ENCODE measurements at regions not wholly inside any gene's neighbourhood (a gene's known extent, or its start where the extent isn't known, plus 50 kb on each side); places are given as distances from the start of the nearest gene placed in this dataset.
"Not testable (repeated sequence)": the region's sequence is repeated elsewhere in the genome, so short reads cannot be mapped to it uniquely, and the experiment has no call there.

GRCh38 chr5:12974856-12975255 lies 969.6 kb downstream of the DNAH5 start:
- no peaks in the 10 kb centered on the region for H3K4me1 ChIP-seq
- no peak for TF ChIP-seq CTCF (IDR thresholded peaks at IDR 0.05)
- H3K9me3 ChIP-seq = no peaks in the 10 kb centered on the region
- H3K27me3 ChIP-seq = no peaks in the 10 kb centered on the region
- no peaks in the 10 kb centered on the region for H3K36me3 ChIP-seq
- no peak for DNase-seq (ENCODE audit: low spot score)
- H3K4me3 ChIP-seq = no peak overlapping the region
- no peak overlapping the region for H3K27ac ChIP-seq

- no peak overlapping the region for H3K4me3 ChIP-seq
- TF ChIP-seq CTCF (IDR thresholded peaks at IDR 0.05) = no peak
- DNase-seq (ENCODE audit: low spot score) = no peak
- no peaks in the 10 kb centered on the region for H3K27me3 ChIP-seq
- no peaks in the 10 kb centered on the region for H3K4me1 ChIP-seq
- H3K27ac ChIP-seq = no peak overlapping the region
- no peaks in the 10 kb centered on the region for H3K36me3 ChIP-seq
- H3K9me3 ChIP-seq = no peaks in the 10 kb centered on the region
Measured at GRCh38 chr5:12965804-12966203, 978.7 kb downstream of the DNAH5 start.

GRCh38 chr5:12959713-12960112 lies 984.8 kb downstream of the DNAH5 start:
- Histone ChIP-seq H3K36me3 (no peaks in the 10 kb centered on the region), H3K27ac (no peak overlapping the region), H3K4me1 (no peaks in the 10 kb centered on the region), H3K9me3 (no peaks in the 10 kb centered on the region), H3K27me3 (no peaks in the 10 kb centered on the region), H3K4me3 (no peak overlapping the region)
- no peak for DNase-seq (ENCODE audit: low spot score)
- TF ChIP-seq CTCF (IDR thresholded peaks at IDR 0.05) = no peak

- Histone ChIP-seq H3K4me1 (no peaks in the 10 kb centered on the region), H3K27ac (no peak overlapping the region), H3K9me3 (no peaks in the 10 kb centered on the region), H3K4me3 (no peak overlapping the region), H3K36me3 (no peaks in the 10 kb centered on the region), H3K27me3 (no peaks in the 10 kb centered on the region)
- TF ChIP-seq CTCF (IDR thresholded peaks at IDR 0.05) = no peak
- DNase-seq (ENCODE audit: low spot score) = no peak
Measured at GRCh38 chr5:12952409-12952808, 992.1 kb downstream of the DNAH5 start.

GRCh38 chr5:12951846-12952245 lies 992.6 kb downstream of the DNAH5 start:
- Histone ChIP-seq H3K27ac (no peak overlapping the region), H3K4me1 (no peaks in the 10 kb centered on the region), H3K4me3 (no peak overlapping the region), H3K9me3 (no peaks in the 10 kb centered on the region), H3K27me3 (no peaks in the 10 kb centered on the region), H3K36me3 (no peaks in the 10 kb centered on the region)
- no peak for TF ChIP-seq CTCF (IDR thresholded peaks at IDR 0.05)
- DNase-seq (ENCODE audit: low spot score) = no peak

GRCh38 chr5:12947379-12947778 lies 997.1 kb downstream of the DNAH5 start:
- no peaks in the 10 kb centered on the region for H3K36me3 ChIP-seq
- H3K27ac ChIP-seq = no peak overlapping the region
- no peaks in the 10 kb centered on the region for H3K4me1 ChIP-seq
- no peak for DNase-seq (ENCODE audit: low spot score)
- TF ChIP-seq CTCF (IDR thresholded peaks at IDR 0.05) = no peak
- no peaks in the 10 kb centered on the region for H3K9me3 ChIP-seq
- H3K27me3 ChIP-seq = no peaks in the 10 kb centered on the region
- H3K4me3 ChIP-seq = no peak overlapping the region

- not testable (repeated sequence) for H3K27ac ChIP-seq; DNase-seq (ENCODE audit: low spot score); H3K9me3 ChIP-seq; H3K4me3 ChIP-seq; H3K27me3 ChIP-seq; H3K36me3 ChIP-seq; H3K4me1 ChIP-seq
Measured at GRCh38 chr5:12945477-12945876, 999.0 kb downstream of the DNAH5 start.
